H1 (cell line): ENCODE measurements at regions not wholly inside any gene's neighbourhood (a gene's known extent, or its start where the extent isn't known, plus 50 kb on each side); places are given as distances from the start of the nearest gene placed in this dataset.

Experiments used
- CTCF ChIA-PET: fragments of 300-600 bp; sonication (Branson Sonifier 250); formaldehyde crosslinking; loops from one replicate; lab custom pipeline; 2021; ENCODE audit not compliant: partially characterized antibody; lab: Charles Lee
- POLR2A ChIA-PET: fragments of 300-600 bp; sonication (Branson Sonifier 250); formaldehyde crosslinking; loops from one replicate; lab custom pipeline; 2021; ENCODE audit warnings: inconsistent platforms; ENCODE audit not compliant: partially characterized antibody; lab: Charles Lee
- DNase-seq, 2 experiments: peaks; one replicate each; pipeline versions ENCODE4 v3.0.0 to v3.0.0-alpha.2; 2010 to 2022; ENCODE audit warnings: low spot score in 2 of 2, low read depth in 1 of 2, mixed read lengths in 1 of 2
- FAIRE-seq: peaks from 2 replicates; lab custom pipeline; 2011; peaks lifted over from hg19 to GRCh38; lab: Jason Lieb, UNC
- H2AFZ ChIP-seq: 2 replicates; pipeline ENCODE4 v1.8.1; 2012; ENCODE audit warnings: low read length, inconsistent platforms
- H2AK5ac ChIP-seq: 2 replicates; pipeline ENCODE4 v1.6.1; 2013; ENCODE audit warnings: low read depth, low read length
- H2BK120ac ChIP-seq: replicated peaks from 2 replicates; pipeline ENCODE3; 2013; ENCODE audit warnings: low read depth, low read length, inconsistent platforms
- H2BK12ac ChIP-seq: 2 replicates; pipeline ENCODE4 v1.6.1; 2013; ENCODE audit warnings: low read depth, low read length
- H2BK15ac ChIP-seq: 2 replicates; pipeline ENCODE4 v1.6.1; 2013; ENCODE audit warnings: low read length
- H2BK20ac ChIP-seq: 2 replicates; pipeline ENCODE4 v1.6.1; 2013; ENCODE audit warnings: low read length
- H2BK5ac ChIP-seq: 2 replicates; pipeline ENCODE4 v1.6.1; 2013; ENCODE audit warnings: low read depth, low read length
- H3K14ac ChIP-seq: 2 replicates; pipeline ENCODE4 v1.6.1; 2013; ENCODE audit warnings: inconsistent platforms; ENCODE audit not compliant: insufficient read length
- H3K18ac ChIP-seq: 2 replicates; pipeline ENCODE4 v1.6.1; 2013; ENCODE audit warnings: low read length; ENCODE audit errors: extremely low read depth
- H3K23ac ChIP-seq: 2 replicates; pipeline ENCODE4 v1.6.1; 2013; ENCODE audit warnings: inconsistent platforms; ENCODE audit not compliant: insufficient read length
- H3K23me2 ChIP-seq: 2 replicates; pipeline ENCODE4 v1.6.1; 2013; ENCODE audit warnings: low read depth, low read length
- H3K27ac ChIP-seq: 2 replicates; pipeline ENCODE4 v1.6.1; 2011; ENCODE audit warnings: low read depth, low read length, inconsistent platforms
- H3K27me3 ChIP-seq, 4 experiments: replicated peaks in 1 of 4; 1 replicate in 1 of 4; 2 replicates in 3 of 4; pipeline versions ENCODE4 v1.6.1 to v1.8.1; 2011 to 2013; ENCODE audit warnings: low read length in 3 of 4, mild to moderate bottlenecking in 3 of 4, inconsistent platforms in 2 of 4, mixed read lengths in 2 of 4, moderate library complexity in 1 of 4; ENCODE audit not compliant: control insufficient read depth in 3 of 4, insufficient read depth in 3 of 4; ENCODE audit errors: extremely low read depth in 1 of 4
- H3K36me3 ChIP-seq, 4 experiments: 2 replicates each; pipeline versions ENCODE4 v1.6.1 to v1.8.1; 2011 to 2013; ENCODE audit warnings: mild to moderate bottlenecking in 4 of 4, low read length in 3 of 4, moderate library complexity in 2 of 4, control low read depth in 1 of 4, inconsistent platforms in 1 of 4; ENCODE audit not compliant: insufficient read depth in 4 of 4, control insufficient read depth in 2 of 4
- H3K4ac ChIP-seq: replicated peaks from 2 replicates; pipeline ENCODE3; 2013; ENCODE audit warnings: low read length, low read depth, mixed read lengths, inconsistent platforms; ENCODE audit not compliant: insufficient read length
- H3K4me1 ChIP-seq, 4 experiments: replicated peaks in 1 of 4; 1 replicate in 1 of 4; 2 replicates in 3 of 4; pipeline versions ENCODE4 v1.6.1 to v1.8.1; 2011 to 2013; ENCODE audit warnings: low read length in 3 of 4, inconsistent platforms in 2 of 4, mixed read lengths in 1 of 4; ENCODE audit not compliant: insufficient read depth in 4 of 4, control insufficient read depth in 3 of 4
- H3K4me2 ChIP-seq, 2 experiments: 2 replicates each; pipeline versions ENCODE4 v1.6.1 to v1.8.1; 2011 to 2013; ENCODE audit warnings: low read depth in 2 of 2, low read length in 2 of 2, control low read depth in 1 of 2, inconsistent platforms in 1 of 2, mild to moderate bottlenecking in 1 of 2; ENCODE audit not compliant: insufficient read depth in 1 of 2
- H3K4me3 ChIP-seq, 4 experiments: fragments of 200-600, 300-600 bp in 1 of 4; sonication (generic), shearing (Covaris generic), sonication (Bioruptor Twin) in 1 of 4; 2 replicates each; pipeline versions ENCODE4 v1.5.1 to v1.8.1; 2011 to 2016; ENCODE audit warnings: low read length in 4 of 4, low read depth in 3 of 4, control low read depth in 2 of 4, inconsistent platforms in 2 of 4, mild to moderate bottlenecking in 2 of 4, mixed read lengths in 1 of 4, moderate library complexity in 1 of 4; ENCODE audit not compliant: insufficient read depth in 2 of 4; ENCODE audit errors: extremely low read depth in 1 of 4
- H3K56ac ChIP-seq: replicated peaks from 2 replicates; pipeline ENCODE3; 2013; ENCODE audit warnings: low read depth, mild to moderate bottlenecking, mixed read lengths, low read length, inconsistent platforms; ENCODE audit not compliant: insufficient read length
- H3K79me1 ChIP-seq: 2 replicates; pipeline ENCODE4 v1.6.1; 2013; ENCODE audit warnings: low read depth, low read length, control low read depth
- H3K79me2 ChIP-seq, 2 experiments: 2 replicates each; pipeline versions ENCODE4 v1.6.1 to v1.8.1; 2012 to 2013; ENCODE audit warnings: low read length in 2 of 2, mild to moderate bottlenecking in 2 of 2, inconsistent platforms in 1 of 2; ENCODE audit not compliant: insufficient read depth in 2 of 2, control insufficient read depth in 1 of 2
- H3K9ac ChIP-seq, 4 experiments: replicated peaks in 1 of 4; 1 replicate in 1 of 4; 2 replicates in 3 of 4; pipeline versions ENCODE4 v1.6.1 to v1.8.1; 2011 to 2013; ENCODE audit warnings: low read depth in 3 of 4, low read length in 3 of 4, control low read depth in 2 of 4, mild to moderate bottlenecking in 2 of 4, moderate library complexity in 2 of 4, inconsistent platforms in 1 of 4; ENCODE audit errors: extremely low read depth in 1 of 4
- H3K9me3 ChIP-seq, 2 experiments: 2 replicates each; pipeline versions ENCODE4 v1.6.1 to v1.8.1; 2012 to 2013; ENCODE audit warnings: mild to moderate bottlenecking in 2 of 2, moderate library complexity in 2 of 2, control low read depth in 1 of 2, inconsistent platforms in 1 of 2, low read depth in 1 of 2, low read length in 1 of 2, mixed read lengths in 1 of 2; ENCODE audit not compliant: insufficient read depth in 2 of 2
- H4K20me1 ChIP-seq, 2 experiments: replicated peaks in 1 of 2; 2 replicates each; pipeline versions ENCODE3 to v1.8.1; 2011 to 2013; ENCODE audit warnings: inconsistent platforms in 2 of 2, low read length in 2 of 2, mild to moderate bottlenecking in 1 of 2; ENCODE audit not compliant: insufficient read depth in 2 of 2, control insufficient read depth in 1 of 2
- H4K5ac ChIP-seq: 2 replicates; pipeline ENCODE4 v1.6.1; 2013; ENCODE audit warnings: low read length, low read depth, mixed read lengths, inconsistent platforms; ENCODE audit not compliant: insufficient read length
- H4K8ac ChIP-seq: 2 replicates; pipeline ENCODE4 v1.8.0; 2013; ENCODE audit warnings: mild to moderate bottlenecking, moderate library complexity, low read length, inconsistent platforms; ENCODE audit not compliant: insufficient read depth; ENCODE audit errors: extremely low read depth
- H4K91ac ChIP-seq: replicated peaks from 2 replicates; pipeline ENCODE3; 2013; ENCODE audit warnings: low read length, mixed read lengths, inconsistent platforms; ENCODE audit not compliant: insufficient read length
- CREB1 ChIP-seq: IDR thresholded peaks from 2 replicates; pipeline ENCODE4 v1.6.1; 2012; ENCODE audit warnings: inconsistent platforms
- KDM1A ChIP-seq: fragments of 200-600, 300-600 bp; sonication (generic); IDR thresholded peaks from 2 replicates; pipeline ENCODE4 v1.7.1; 2016; ENCODE audit warnings: mild to moderate bottlenecking, low read length, borderline replicate concordance
- TAF1 ChIP-seq: IDR thresholded peaks from 2 replicates; pipeline ENCODE4 v1.6.1; 2011; ENCODE audit warnings: mild to moderate bottlenecking, low read depth, low read length
- WGBS, 2 experiments: shearing (Covaris generic) in 1 of 2; methylation state at CpG; one replicate each; pipeline versions ENCODE4 v1.1.6 to v1.1.7; 2013 to 2015; ENCODE audit warnings: low lambda C conversion rate in 2 of 2, mixed read lengths in 2 of 2, inconsistent platforms in 1 of 2, low coverage in 1 of 2, missing lambda C conversion rate in 1 of 2; ENCODE audit not compliant: insufficient replicate concordance in 2 of 2, insufficient coverage in 1 of 2, insufficient read length in 1 of 2; ENCODE audit errors: extremely low coverage in 1 of 2, missing lambda C conversion rate in 1 of 2; 5-methylcytosine and 5-hydroxymethylcytosine counted together

GRCh38 chr5:39896104-39896503, 471.3 kb upstream of the DAB2 start:
- Histone ChIP-seq H3K4me1 (no peaks in the 10 kb centered on the region), H2BK20ac (no peak overlapping the region), H2BK12ac (no peak overlapping the region), H3K36me3 (no peaks in the 10 kb centered on the region), H3K27ac (no peak overlapping the region), H2BK5ac (no peak overlapping the region), H2BK120ac (no peak overlapping the region), H2BK15ac (no peak overlapping the region), H2AK5ac (no peak overlapping the region), H3K79me2 (no peaks in the 10 kb centered on the region), H3K18ac (no peak overlapping the region), H3K27me3 (no peaks in the 10 kb centered on the region), H4K5ac (no peak overlapping the region), H4K8ac (no peak overlapping the region), H4K20me1 (no peaks in the 10 kb centered on the region), H4K91ac (no peak overlapping the region), H3K4ac (no peak overlapping the region), H3K23me2 (no peaks in the 10 kb centered on the region), H3K56ac (no peak overlapping the region), H3K9ac (no peak overlapping the region), H3K4me2 (no peak overlapping the region), H3K79me1 (no peaks in the 10 kb centered on the region), H3K14ac (no peak overlapping the region), H3K9me3 (no peaks in the 10 kb centered on the region), H3K4me3 (no peak overlapping the region), H2AFZ (no peak overlapping the region), H3K23ac (no peak overlapping the region)
- 87% methylated on average over 3 of the region's 3 CpGs; no CpG with 5 or more reads in 1 of the 2 experiments for WGBS, 2 experiments
- FAIRE-seq (no peak), DNase-seq (no peak)
- POLR2A ChIA-PET, result no interaction called here
- CTCF ChIA-PET, result no interaction called here
- TF ChIP-seq KDM1A (no peak), TAF1 (no peak), CREB1 (no peak)
